ENCODE measurements at regions not wholly inside any gene's neighbourhood (a gene's known extent, or its start where the extent isn't known, plus 50 kb on each side); places are given as distances from the start of the nearest gene placed in this dataset.

- Histone ChIP-seq H3K4me2 (ENCODE audit: insufficient read depth, low read length) (no peak overlapping the region), H3K27me3 (ENCODE audit: control insufficient read depth in 2 of 2, insufficient read depth in 2 of 2, low read length in 2 of 2) (no peaks in the 10 kb centered on the region), H3K79me2 (ENCODE audit: control insufficient read depth, insufficient read depth, low read length) (no peaks in the 10 kb centered on the region), H4K20me1 (replicated peaks; ENCODE audit: control insufficient read depth, extremely low read depth, insufficient read depth, low read length) (no peaks in the 10 kb centered on the region), H2AFZ (ENCODE audit: low read depth, low read length) (no peak overlapping the region), H3K27ac (ENCODE audit: insufficient read depth, low read depth, low read length) (no peak overlapping the region), H3K9me3 (replicated peaks; ENCODE audit: control insufficient read depth, insufficient read depth, low read length) (no peaks in the 10 kb centered on the region), H3K9me1 (replicated peaks; ENCODE audit: control insufficient read depth, extremely low read depth, insufficient read depth, low read length) (no peaks in the 10 kb centered on the region), H3K4me3 (replicated peaks in 1 of 3; ENCODE audit: insufficient read depth in 1 of 3, low read depth in 1 of 3, low read length in 3 of 3) (no peak overlapping the region), H3K4me1 (ENCODE audit: control insufficient read depth, extremely low read depth, insufficient read depth, low read length) (peaks cover 6% of the 10 kb centered on the region), H3K36me3 (ENCODE audit: control insufficient read depth in 2 of 2, extremely low read depth in 1 of 2, insufficient read depth in 2 of 2, low read length in 2 of 2) (no peaks in the 10 kb centered on the region), H3K9ac (replicated peaks; ENCODE audit: extremely low read depth, insufficient read depth, low read length) (no peak overlapping the region)
- dilution Hi-C loops (cut with MboI; ENCODE audit: extremely low pct_ligation_motif_present, low sequenced_read_pairs): no loop called here
- ChIA-PET CTCF (no interaction called here), POLR2A (interaction anchor here (0.7 kb wide), 1 partner anchor 306 kb away, joined by 3 read pairs; no protein-coding TSS in a partner anchor)
- intact Hi-C loops (cut with micrococcal nuclease): no loop called here
- no TSS peak for BruUV-seq (replicated peaks)
- DNase-seq (ENCODE audit: low read depth, low spot score): peak; percentile 77
- no peak for TF ChIP-seq GATA2 (IDR thresholded peaks at IDR 0.05; ENCODE audit: insufficient read depth, insufficient read length, low read depth, low read length)
- TF ChIP-seq JUN (IDR thresholded peaks at IDR 0.05; ENCODE audit: borderline replicate concordance, insufficient read depth, insufficient read length, low read depth): no peak
- TF ChIP-seq CTCF (IDR thresholded peaks at IDR 0.05; ENCODE audit: extremely low read depth in 1 of 2, insufficient read depth in 1 of 2, low read depth in 1 of 2, low read length in 2 of 2): no peak
- TF ChIP-seq EZH2 (IDR thresholded peaks at IDR 0.05; ENCODE audit: borderline replicate concordance, low read depth, low read length, severe bottlenecking): no peak
- no peak for TF ChIP-seq POLR2AphosphoS5 (IDR thresholded peaks at IDR 0.05; ENCODE audit: insufficient read depth, low read depth, low read length)
- TF ChIP-seq FOS (IDR thresholded peaks at IDR 0.05; ENCODE audit: borderline replicate concordance, insufficient read depth, low read length): no peak
- TF ChIP-seq POLR2A (IDR thresholded peaks at IDR 0.05; ENCODE audit: low read depth, low read length): no peak
- TF ChIP-seq MAX (IDR thresholded peaks at IDR 0.05; ENCODE audit: insufficient read depth, insufficient read length): no peak
- no peak for TF ChIP-seq MYC (IDR thresholded peaks at IDR 0.05; ENCODE audit: low read depth, low read length)
- no peak for FAIRE-seq
These were observed 301.3 kb upstream of the KLF6 start for GRCh38 chr10:4086131-4086898.
